K562 (cell line): ENCODE measurements at regions not wholly inside any gene's neighbourhood (a gene's known extent, or its start where the extent isn't known, plus 50 kb on each side); places are given as distances from the start of the nearest gene placed in this dataset.
A peak's percentile ranks its signal among the peaks of the same experiment; 100 is the strongest.
"Not testable (repeated sequence)": the region's sequence is repeated elsewhere in the genome, so short reads cannot be mapped to it uniquely, and the experiment has no call there.

ENCODE experiments used
- ATAC-seq: fragments of 200-7000 bp; cut with Tn5 transposase; 3 replicates; pipeline ENCODE4 v1.9.1; 2020; ENCODE audit warnings: moderate library complexity
- BruUV-seq: library from RNA; stranded (reverse); fragments of 400-500 nt; replicated peaks from 2 replicates; lab custom pipeline; 2021; lab: Mats Ljungman, UMichigan
- CTCF ChIA-PET: fragments of 300-600 bp; formaldehyde crosslinking; extraction: SDS; loops from one replicate; lab custom pipeline; 2021; ENCODE audit warnings: low intra/inter-chr PET ratio; lab: Yijun Ruan, JAX
- POLR2A ChIA-PET: fragments of 300-600, 350-650 bp; sonication (Branson Sonifier 250); formaldehyde crosslinking; extraction: SDS; loops from one replicate; lab custom pipeline; 2021; ENCODE audit warnings: antibody characterized with exemption, inconsistent platforms; lab: Yijun Ruan, JAX
- DNase-seq, 4 experiments: peaks; one replicate each; pipeline versions ENCODE4 v3.0.0 to v3.0.0-alpha.2; 2011 to 2018; ENCODE audit warnings: low spot score in 3 of 4, mixed read lengths in 3 of 4; ENCODE audit errors: extremely low read depth in 1 of 4
- FAIRE-seq: peaks from 2 replicates; lab custom pipeline; 2011; peaks lifted over from hg19 to GRCh38; lab: Jason Lieb, UNC
- H2AFZ ChIP-seq: 2 replicates; pipeline ENCODE4 v1.6.0; 2011; ENCODE audit warnings: low read depth, low read length, control low read depth, inconsistent platforms
- H3K27ac ChIP-seq: fragments of 200-600 bp; 3 replicates; pipeline ENCODE4 v1.8.0; 2011; ENCODE audit warnings: low read depth, mild to moderate bottlenecking, control low read depth, inconsistent platforms, low read length, moderate library complexity, mixed read lengths; ENCODE audit errors: extremely low read depth
- H3K27me3 ChIP-seq, 2 experiments: fragments of 300-600 bp in 1 of 2; 2 replicates in 1 of 2; 3 replicates in 1 of 2; pipeline versions ENCODE4 v1.6.0 to v1.8.0; 2011; ENCODE audit warnings: inconsistent platforms in 2 of 2, low read length in 2 of 2, mild to moderate bottlenecking in 1 of 2, mixed read lengths in 1 of 2, moderate library complexity in 1 of 2; ENCODE audit not compliant: control insufficient read depth in 2 of 2, insufficient read depth in 2 of 2
- H3K36me3 ChIP-seq: fragments of 300-600 bp; 3 replicates; pipeline ENCODE4 v1.8.0; 2011; ENCODE audit warnings: mild to moderate bottlenecking, low read length, inconsistent platforms; ENCODE audit not compliant: control insufficient read depth, insufficient read depth
- H3K4me1 ChIP-seq, 2 experiments: fragments of 200-600 bp in 1 of 2; replicated peaks in 1 of 2; 2 replicates in 1 of 2; 3 replicates in 1 of 2; pipeline versions ENCODE4 v1.5.1 to v1.8.0; 2011; ENCODE audit warnings: inconsistent platforms in 2 of 2, low read length in 2 of 2, mild to moderate bottlenecking in 1 of 2, mixed read lengths in 1 of 2, moderate library complexity in 1 of 2; ENCODE audit not compliant: control insufficient read depth in 2 of 2, insufficient read depth in 2 of 2
- H3K4me2 ChIP-seq: 2 replicates; pipeline ENCODE4 v1.6.1; 2011; ENCODE audit warnings: low read length, control low read depth, inconsistent platforms, mixed read lengths; ENCODE audit not compliant: insufficient read depth
- H3K4me3 ChIP-seq: fragments of 200-600 bp; sonication (generic), shearing (Covaris generic); 2 replicates; pipeline ENCODE4 v1.5.1; 2016; ENCODE audit warnings: control low read depth, inconsistent platforms
- H3K79me2 ChIP-seq: fragments of 200-600 bp; 3 replicates; pipeline ENCODE4 v1.8.0; 2011; ENCODE audit warnings: low read length, inconsistent platforms; ENCODE audit not compliant: control insufficient read depth, insufficient read depth
- H3K9ac ChIP-seq, 2 experiments: 2 replicates each; pipeline versions ENCODE4 v1.6.0 to v1.6.1; 2011; ENCODE audit warnings: low read depth in 2 of 2, low read length in 2 of 2, control low read depth in 1 of 2, inconsistent platforms in 1 of 2, mild to moderate bottlenecking in 1 of 2, mixed read lengths in 1 of 2; ENCODE audit not compliant: insufficient read depth in 1 of 2
- H3K9me1 ChIP-seq: one replicate; pipeline ENCODE4 v1.6.0; 2011; ENCODE audit warnings: inconsistent platforms, mild to moderate bottlenecking, low read length, moderate library complexity; ENCODE audit not compliant: control insufficient read depth, insufficient read depth
- H3K9me3 ChIP-seq: replicated peaks from 2 replicates; pipeline ENCODE4 v1.5.1; 2011; ENCODE audit warnings: low read depth, low read length, inconsistent platforms; ENCODE audit not compliant: control insufficient read depth, insufficient read depth
- H4K20me1 ChIP-seq: replicated peaks from 2 replicates; pipeline ENCODE4 v1.6.1; 2011; ENCODE audit warnings: low read length, inconsistent platforms, mixed read lengths; ENCODE audit not compliant: control insufficient read depth, insufficient read depth
- CTCF ChIP-seq, 3 experiments: IDR thresholded peaks in 2 of 3; conservative IDR thresholded peaks in 1 of 3; 2 replicates each; pipeline ENCODE4 v1.5.1; 2011 to 2012; ENCODE audit warnings: low read length in 3 of 3, mild to moderate bottlenecking in 3 of 3, control low read depth in 2 of 3, improper control_type of control experiment in 1 of 3, inconsistent platforms in 1 of 3, low read depth in 1 of 3, mixed read lengths in 1 of 3, moderate library complexity in 1 of 3; ENCODE audit not compliant: insufficient read depth in 2 of 3
- WGBS: fragments of 100-300 bp; shearing (Covaris generic); methylation state at CpG from one replicate; pipeline ENCODE4 v1.1.6; 2016; ENCODE audit warnings: low coverage, mixed read lengths; ENCODE audit not compliant: insufficient coverage; ENCODE audit errors: missing lambda C conversion rate; 5-methylcytosine and 5-hydroxymethylcytosine counted together
- in situ Hi-C: fragments of 300-500 bp; cut with MboI; formaldehyde crosslinking; loops from 4 replicates; pipeline ENCODE4 v1.15.0; 2018; ENCODE audit warnings: inconsistent platforms, mixed read lengths
- intact Hi-C: fragments of 100-400 bp; cut with micrococcal nuclease; formaldehyde crosslinking; loops from 2 replicates; pipeline ENCODE4 v1.14.2; 2022

- WGBS = 0% methylated on average over 3 of the region's 10 CpGs
- H3K36me3 ChIP-seq, H4K20me1 ChIP-seq, POLR2A ChIA-PET, H3K27ac ChIP-seq, DNase-seq, H3K9me1 ChIP-seq, BruUV-seq, H3K9ac ChIP-seq, CTCF ChIA-PET, FAIRE-seq, intact Hi-C loops, H3K4me1 ChIP-seq, H2AFZ ChIP-seq, H3K4me3 ChIP-seq, in situ Hi-C loops, H3K27me3 ChIP-seq, H3K9me3 ChIP-seq, H3K4me2 ChIP-seq, H3K79me2 ChIP-seq: not testable (repeated sequence)
- TF ChIP-seq CTCF (IDR thresholded peaks at IDR 0.05 in 2 of 3, conservative IDR thresholded peaks at IDR 0.05 in 1 of 3; ENCODE audit: insufficient read depth in 2 of 3, low read depth in 1 of 3, low read length in 3 of 3) = peak; percentile 14 to 19 (median 18); a peak in 2 of 6 replicates
- ATAC-seq = peak; percentile 78
These were observed 184.6 kb upstream of the TP53TG3C start for GRCh38 chr16:33009468-33009867.

GRCh38 chr16:33027121-33027520, 166.9 kb upstream of the TP53TG3C start:
- intact Hi-C loops, DNase-seq, H2AFZ ChIP-seq, POLR2A ChIA-PET, FAIRE-seq, H3K27ac ChIP-seq, H3K4me2 ChIP-seq, H3K27me3 ChIP-seq, H3K4me1 ChIP-seq, H3K79me2 ChIP-seq, in situ Hi-C loops, H3K9me1 ChIP-seq, ATAC-seq, H4K20me1 ChIP-seq, H3K9ac ChIP-seq, H3K36me3 ChIP-seq, H3K4me3 ChIP-seq, CTCF ChIA-PET, BruUV-seq, H3K9me3 ChIP-seq: not testable (repeated sequence)
- 15% methylated on average over 3 of the region's 15 CpGs for WGBS

GRCh38 chr16:33027941-33028340, 166.1 kb upstream of the TP53TG3C start:
- POLR2A ChIA-PET, CTCF ChIA-PET, BruUV-seq: not testable (repeated sequence)

More at GRCh38 chr16:33027941-33028340, 166.1 kb upstream of the TP53TG3C start:
- FAIRE-seq, H3K4me2 ChIP-seq, H4K20me1 ChIP-seq, H3K79me2 ChIP-seq, H2AFZ ChIP-seq, in situ Hi-C loops, intact Hi-C loops, H3K27me3 ChIP-seq, H3K9me1 ChIP-seq, ATAC-seq, H3K27ac ChIP-seq, H3K4me1 ChIP-seq, H3K9me3 ChIP-seq, H3K36me3 ChIP-seq, DNase-seq: not testable (repeated sequence)
- Histone ChIP-seq H3K4me3 (peak overlapping the region; percentile 42), H3K9ac (peak overlapping the region in 1 of 2 experiments; percentile 55; a peak in 1 of 4 replicates)
- WGBS = 21% methylated on average over 2 of the region's 49 CpGs
